Breast epithelium (tissue), 3 donors: ENCODE measurements at regions not wholly inside any gene's neighbourhood (a gene's known extent, or its start where the extent isn't known, plus 50 kb on each side); places are given as distances from the start of the nearest gene placed in this dataset.

Experiments used
- CTCF ChIP-seq, 3 donors: fragments of 450-650 bp; IDR thresholded peaks; one replicate each; pipeline ENCODE4 v1.5.1; 2016 to 2017; ENCODE audit warnings: antibody characterized with exemption in 3 of 3, mild to moderate bottlenecking in 3 of 3, moderate library complexity in 3 of 3
- POLR2AphosphoS5 ChIP-seq, 3 donors: sonication (generic); formaldehyde crosslinking; IDR thresholded peaks; one replicate each; pipeline ENCODE4 v1.6.1; 2017; ENCODE audit warnings: antibody characterized with exemption in 3 of 3

- no peak for TF ChIP-seq CTCF (IDR thresholded peaks at IDR 0.05)
- no peak for TF ChIP-seq POLR2AphosphoS5 (IDR thresholded peaks at IDR 0.05)
Measured at GRCh38 chr10:9515922-9516321, 1461.4 kb downstream of the GATA3 start.
